Naive thymus-derived CD4-positive, alpha-beta T cell (primary cell): ENCODE measurements at regions not wholly inside any gene's neighbourhood (a gene's known extent, or its start where the extent isn't known, plus 50 kb on each side); places are given as distances from the start of the nearest gene placed in this dataset.
A peak's percentile ranks its signal among the peaks of the same experiment; 100 is the strongest.

ENCODE experiments used
- ATAC-seq: fragments of 150-1000 bp; cut with Tn5 transposase; 2 replicates; pipeline ENCODE4 v1.10.0; 2021; ENCODE audit warnings: mild to moderate bottlenecking, moderate library complexity
- CTCF ChIA-PET: fragments of 350-600 bp; sonication (Branson Sonifier 250); formaldehyde crosslinking; loops from one replicate; lab custom pipeline; 2021; ENCODE audit warnings: antibody characterized with exemption; lab: Charles Lee
- POLR2A ChIA-PET: fragments of 350-600 bp; sonication (Branson Sonifier 250); formaldehyde crosslinking; loops from one replicate; lab custom pipeline; 2021; ENCODE audit warnings: antibody characterized with exemption, inconsistent platforms; lab: Charles Lee
- DNase-seq, 9 donors: peaks; one replicate each; pipeline versions ENCODE4 v3.0.0 to v3.0.0-alpha.2; 2020 to 2022; ENCODE audit warnings: mixed read lengths in 1 of 9
- H3K27ac ChIP-seq: one replicate; pipeline ENCODE4 v1.7.0; 2013; ENCODE audit warnings: mild to moderate bottlenecking, low read depth, low read length, moderate library complexity
- H3K27me3 ChIP-seq, 2 donors: one replicate each; pipeline ENCODE4 v1.7.0; 2013; ENCODE audit warnings: low read length in 2 of 2, mild to moderate bottlenecking in 2 of 2, moderate library complexity in 2 of 2; ENCODE audit not compliant: control insufficient read depth in 2 of 2, insufficient read depth in 2 of 2
- H3K36me3 ChIP-seq, 3 experiments: 1 replicate in 2 of 3; 2 replicates in 1 of 3; pipeline ENCODE4 v1.7.0; 2013; ENCODE audit warnings: low read length in 3 of 3, mild to moderate bottlenecking in 3 of 3, moderate library complexity in 1 of 3; ENCODE audit not compliant: insufficient read depth in 3 of 3, control insufficient read depth in 2 of 3
- H3K4me1 ChIP-seq, 2 donors: one replicate each; pipeline ENCODE4 v1.7.0; 2013; ENCODE audit warnings: low read length in 2 of 2, mild to moderate bottlenecking in 2 of 2, moderate library complexity in 1 of 2; ENCODE audit not compliant: control insufficient read depth in 2 of 2, insufficient read depth in 2 of 2
- H3K4me3 ChIP-seq: 2 replicates; pipeline ENCODE4 v1.7.0; 2013; ENCODE audit warnings: mild to moderate bottlenecking, low read length
- H3K9me3 ChIP-seq, 3 experiments: 1 replicate in 2 of 3; 2 replicates in 1 of 3; pipeline ENCODE4 v1.7.0; 2013; ENCODE audit warnings: low read length in 3 of 3; ENCODE audit not compliant: control insufficient read depth in 2 of 3
- H3K27ac Mint-ChIP-seq, 9 donors: one replicate each; pipeline ENCODE4 v1.8.0; 2020 to 2022; ENCODE audit warnings: mixed read lengths in 9 of 9, mild to moderate bottlenecking in 8 of 9, moderate library complexity in 5 of 9, inconsistent platforms in 2 of 9
- H3K27me3 Mint-ChIP-seq, 5 donors: one replicate each; pipeline ENCODE4 v1.8.0; 2021 to 2022; ENCODE audit warnings: mixed read lengths in 5 of 5, mild to moderate bottlenecking in 1 of 5
- H3K36me3 Mint-ChIP-seq, 5 donors: one replicate each; pipeline ENCODE4 v1.8.0; 2020 to 2022; ENCODE audit warnings: mixed read lengths in 5 of 5, mild to moderate bottlenecking in 3 of 5, inconsistent platforms in 1 of 5
- H3K4me1 Mint-ChIP-seq, 7 donors: one replicate each; pipeline ENCODE4 v1.8.0; 2020 to 2022; ENCODE audit warnings: mixed read lengths in 7 of 7, mild to moderate bottlenecking in 3 of 7, inconsistent platforms in 1 of 7
- H3K4me3 Mint-ChIP-seq, 10 donors: one replicate each; pipeline ENCODE4 v1.8.0; 2020 to 2022; ENCODE audit warnings: mild to moderate bottlenecking in 10 of 10, mixed read lengths in 10 of 10, moderate library complexity in 6 of 10, inconsistent platforms in 2 of 10
- H3K9me3 Mint-ChIP-seq, 11 donors: one replicate each; pipeline ENCODE4 v1.8.0; 2020 to 2022; ENCODE audit warnings: mixed read lengths in 11 of 11, mild to moderate bottlenecking in 4 of 11, inconsistent platforms in 1 of 11, moderate library complexity in 1 of 11
- intact Hi-C, 2 donors: fragments of 100-400 bp; cut with micrococcal nuclease; formaldehyde crosslinking; loops; one replicate each; pipeline ENCODE4 v1.15.1; 2023

DNA sequence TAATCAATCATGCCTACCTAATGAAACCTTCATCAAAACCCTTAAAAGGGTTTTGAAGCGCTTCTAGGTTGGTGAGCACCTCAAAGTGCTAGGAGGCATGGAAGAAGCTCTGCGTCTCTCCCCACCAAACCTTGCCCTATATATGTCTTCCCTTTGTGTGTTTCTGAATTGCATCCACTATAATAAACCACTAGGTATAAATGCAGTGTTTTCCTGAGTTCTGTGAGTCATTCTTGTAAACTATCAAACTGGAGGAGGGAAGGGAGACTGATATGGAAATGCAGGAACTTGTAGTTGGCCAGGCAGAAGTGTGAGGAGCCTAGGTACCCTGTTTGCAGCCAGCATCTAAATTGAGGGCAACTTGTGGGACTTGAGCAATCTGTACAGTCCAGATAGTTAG is 698.8 kb downstream of the DOK5 start:
- H3K27ac Mint-ChIP-seq: no peak overlapping the region

DNA sequence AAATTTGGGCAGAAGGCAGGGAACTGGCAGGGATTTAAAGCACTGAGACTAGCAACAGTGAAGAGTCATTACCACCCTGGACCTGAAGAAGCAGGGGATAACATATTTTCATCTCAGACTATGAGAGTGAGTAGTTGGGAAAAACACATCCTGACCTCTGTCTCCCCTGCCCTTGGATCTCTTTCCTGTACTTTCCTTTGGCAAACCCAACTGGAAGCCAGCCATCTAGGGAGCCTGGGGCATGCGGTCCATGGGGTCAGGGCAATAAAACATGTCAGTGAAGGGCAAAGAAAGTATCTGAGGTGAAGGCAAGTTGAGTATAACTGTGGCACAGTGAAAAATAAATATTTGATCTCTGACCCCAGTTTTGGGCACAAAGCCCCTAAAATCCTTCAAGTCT is 698.2 kb downstream of the DOK5 start:
- Mint-ChIP-seq H3K4me3 (no peak overlapping the region), H3K36me3 (no peaks in the 10 kb centered on the region), H3K4me1 (no peaks in the 10 kb centered on the region), H3K9me3 (peaks cover 0 to 16% (median 7%) of the 10 kb centered on the region in 11 donors), H3K27ac (peak overlapping the region in 1 of 9 donors; percentile 73), H3K27me3 (no peaks in the 10 kb centered on the region)
- DNase-seq (no peak), ATAC-seq (no peak)
- Histone ChIP-seq H3K4me3 (no peak overlapping the region), H3K9me3 (peaks cover 0 to 3% (median 0%) of the 10 kb centered on the region in 3 experiments), H3K27me3 (no peaks in the 10 kb centered on the region), H3K27ac (no peak overlapping the region), H3K36me3 (no peaks in the 10 kb centered on the region), H3K4me1 (no peaks in the 10 kb centered on the region)
- ChIA-PET POLR2A (no interaction called here), CTCF (no interaction called here)
- intact Hi-C loops: no loop called here

More for the DNA sequence above, 698.8 kb downstream of the DOK5 start:
- intact Hi-C loops: no loop called here
- Mint-ChIP-seq H3K27me3 (no peaks in the 10 kb centered on the region), H3K36me3 (no peaks in the 10 kb centered on the region), H3K9me3 (peaks cover 0 to 16% (median 12%) of the 10 kb centered on the region in 11 donors), H3K4me3 (no peak overlapping the region), H3K4me1 (no peaks in the 10 kb centered on the region)
- H3K36me3 ChIP-seq: no peaks in the 10 kb centered on the region
- DNase-seq (no peak), ATAC-seq (no peak)
- H3K27ac ChIP-seq: no peak overlapping the region
- H3K4me1 ChIP-seq: no peaks in the 10 kb centered on the region
- no peak overlapping the region for H3K4me3 ChIP-seq
- H3K27me3 ChIP-seq: no peaks in the 10 kb centered on the region
- CTCF ChIA-PET: no interaction called here
- H3K9me3 ChIP-seq: peaks cover 0 to 3% (median 0%) of the 10 kb centered on the region in 3 experiments
- POLR2A ChIA-PET: no interaction called here

- H3K4me3 Mint-ChIP-seq: no peak overlapping the region
- no peak overlapping the region for H3K27ac Mint-ChIP-seq
- Histone ChIP-seq H3K9me3 (peaks cover 0 to 3% (median 0%) of the 10 kb centered on the region in 3 experiments), H3K4me1 (no peaks in the 10 kb centered on the region), H3K27ac (no peak overlapping the region), H3K36me3 (no peaks in the 10 kb centered on the region), H3K27me3 (no peaks in the 10 kb centered on the region), H3K4me3 (no peak overlapping the region)
- ATAC-seq (no peak), DNase-seq (no peak)
- peaks cover 0 to 6% (median 0%) of the 10 kb centered on the region in 5 donors for H3K27me3 Mint-ChIP-seq
- intact Hi-C loops: no loop called here
- H3K36me3 Mint-ChIP-seq: no peaks in the 10 kb centered on the region
- POLR2A ChIA-PET: no interaction called here
- no peaks in the 10 kb centered on the region for H3K4me1 Mint-ChIP-seq
- peaks cover 0 to 13% (median 7%) of the 10 kb centered on the region in 11 donors for H3K9me3 Mint-ChIP-seq
- CTCF ChIA-PET: no interaction called here
Observed at GRCh38 chr20:55172310-55173002, 697.1 kb downstream of the DOK5 start.

DNA sequence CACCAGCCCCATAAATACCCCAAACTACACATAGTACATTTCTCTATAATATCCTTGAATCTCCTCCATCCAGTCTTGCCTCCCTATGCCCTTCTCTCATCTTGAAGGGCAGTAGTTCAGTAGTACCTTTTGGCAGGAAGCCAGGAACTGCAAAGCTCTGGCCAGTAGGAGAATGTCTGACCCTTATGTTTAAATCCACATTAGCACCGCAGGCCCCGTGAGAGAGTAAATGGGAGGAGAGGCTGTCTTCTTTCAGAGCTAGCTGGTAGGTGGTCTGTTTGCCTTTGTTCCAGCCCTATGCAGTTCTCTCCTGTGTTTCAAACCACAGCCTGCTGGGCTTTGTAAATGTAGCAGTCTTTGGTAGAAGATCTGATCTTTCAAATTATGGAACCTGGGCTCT is 690.7 kb downstream of the DOK5 start:
- no peak for ATAC-seq
- Mint-ChIP-seq H3K4me3 (no peak overlapping the region), H3K4me1 (no peaks in the 10 kb centered on the region), H3K27ac (no peak overlapping the region), H3K9me3 (peaks cover 0 to 7% (median 2%) of the 10 kb centered on the region in 11 donors), H3K36me3 (peaks cover 0 to 3% (median 0%) of the 10 kb centered on the region in 5 donors), H3K27me3 (peaks cover 0 to 6% (median 0%) of the 10 kb centered on the region in 5 donors)
- Histone ChIP-seq H3K9me3 (peaks cover 0 to 4% (median 0%) of the 10 kb centered on the region in 3 experiments), H3K36me3 (no peaks in the 10 kb centered on the region), H3K4me3 (no peak overlapping the region), H3K27ac (no peak overlapping the region), H3K27me3 (no peaks in the 10 kb centered on the region), H3K4me1 (no peaks in the 10 kb centered on the region)
- no peak for DNase-seq
- intact Hi-C loops: no loop called here
- ChIA-PET CTCF (no interaction called here), POLR2A (no interaction called here)

GRCh38 chr20:55160996-55161395 is 685.6 kb downstream of the DOK5 start:
- POLR2A ChIA-PET: no interaction called here
- no peaks in the 10 kb centered on the region for H3K4me1 Mint-ChIP-seq

DNA sequence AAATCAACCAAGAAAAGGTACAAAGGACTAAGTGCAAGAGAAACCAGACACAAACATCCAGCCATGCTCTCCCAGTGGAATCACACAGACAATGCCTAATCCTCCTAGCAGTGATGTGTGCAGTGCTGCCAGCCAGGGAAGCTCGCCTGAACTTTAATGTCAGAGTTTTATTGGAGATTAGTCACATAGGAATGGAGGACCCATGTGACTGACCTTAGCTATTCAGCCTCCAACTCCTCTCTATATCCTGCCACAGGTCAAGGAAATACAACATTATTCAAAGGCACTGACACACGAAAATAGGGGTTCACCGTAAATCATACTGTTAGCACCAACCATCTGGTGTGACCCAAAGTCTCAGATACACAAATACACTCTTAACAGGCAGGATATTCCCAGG is 684.6 kb downstream of the DOK5 start:
- Mint-ChIP-seq H3K36me3 (peaks cover 0 to 6% (median 0%) of the 10 kb centered on the region in 5 donors), H3K4me1 (no peaks in the 10 kb centered on the region), H3K9me3 (peaks cover 0 to 27% (median 8%) of the 10 kb centered on the region in 11 donors), H3K4me3 (no peak overlapping the region), H3K27me3 (no peaks in the 10 kb centered on the region), H3K27ac (no peak overlapping the region)
- DNase-seq (no peak), ATAC-seq (no peak)
- ChIA-PET POLR2A (no interaction called here), CTCF (no interaction called here)
- peaks cover 0 to 4% (median 0%) of the 10 kb centered on the region in 3 experiments for H3K9me3 ChIP-seq
- H3K36me3 ChIP-seq: no peaks in the 10 kb centered on the region
- intact Hi-C loops: no loop called here
- H3K4me3 ChIP-seq: no peak overlapping the region
- H3K4me1 ChIP-seq: no peaks in the 10 kb centered on the region
- H3K27me3 ChIP-seq: no peaks in the 10 kb centered on the region
- H3K27ac ChIP-seq: no peak overlapping the region

More at GRCh38 chr20:55160996-55161395, 685.6 kb downstream of the DOK5 start:
- Mint-ChIP-seq H3K4me3 (no peak overlapping the region), H3K9me3 (peaks cover 0 to 27% (median 7%) of the 10 kb centered on the region in 11 donors), H3K36me3 (peaks cover 0 to 6% (median 0%) of the 10 kb centered on the region in 5 donors), H3K27ac (no peak overlapping the region), H3K27me3 (no peaks in the 10 kb centered on the region)
- no peak overlapping the region for H3K27ac ChIP-seq
- CTCF ChIA-PET: no interaction called here
- no peak overlapping the region for H3K4me3 ChIP-seq
- H3K9me3 ChIP-seq: peaks cover 0 to 4% (median 0%) of the 10 kb centered on the region in 3 experiments
- no peaks in the 10 kb centered on the region for H3K27me3 ChIP-seq
- intact Hi-C loops: no loop called here
- ATAC-seq (no peak), DNase-seq (no peak)
- H3K36me3 ChIP-seq: no peaks in the 10 kb centered on the region
- H3K4me1 ChIP-seq: no peaks in the 10 kb centered on the region

DNA sequence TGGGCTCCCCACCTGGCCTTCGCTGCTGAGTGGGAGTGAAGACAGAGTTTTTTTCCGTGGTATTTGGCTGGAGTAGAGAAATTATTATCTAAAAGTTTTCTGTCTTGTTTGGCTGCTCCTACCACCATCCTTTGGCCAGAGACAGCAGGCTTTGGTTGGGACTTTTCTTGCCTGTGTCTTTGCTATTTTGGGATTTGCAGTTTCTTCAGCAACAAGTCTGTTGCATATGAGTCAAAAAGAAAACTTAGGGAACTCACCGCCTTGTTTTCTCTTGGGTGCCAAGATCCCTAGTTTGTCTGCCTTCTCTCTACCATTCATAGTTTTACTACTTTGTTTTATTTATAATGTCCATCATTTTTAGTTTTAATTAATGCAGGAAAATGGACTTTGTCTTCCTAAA is 683.8 kb downstream of the DOK5 start:
- ATAC-seq (no peak), DNase-seq (no peak)
- H3K27ac ChIP-seq: no peak overlapping the region
- intact Hi-C loops: no loop called here
- no peaks in the 10 kb centered on the region for H3K27me3 ChIP-seq
- no peaks in the 10 kb centered on the region for H3K4me1 ChIP-seq
- Mint-ChIP-seq H3K4me1 (no peaks in the 10 kb centered on the region), H3K4me3 (no peak overlapping the region), H3K9me3 (peaks cover 1 to 27% (median 8%) of the 10 kb centered on the region in 11 donors), H3K27me3 (no peaks in the 10 kb centered on the region), H3K27ac (no peak overlapping the region), H3K36me3 (peaks cover 0 to 6% (median 0%) of the 10 kb centered on the region in 5 donors)
- H3K36me3 ChIP-seq: no peaks in the 10 kb centered on the region
- POLR2A ChIA-PET: no interaction called here
- no peaks in the 10 kb centered on the region for H3K9me3 ChIP-seq
- CTCF ChIA-PET: no interaction called here
- no peak overlapping the region for H3K4me3 ChIP-seq
